Tibial nerve (tissue), 4 donors: ENCODE measurements at regions not wholly inside any gene's neighbourhood (a gene's known extent, or its start where the extent isn't known, plus 50 kb on each side); places are given as distances from the start of the nearest gene placed in this dataset.

Source experiments
- DNase-seq, 2 donors: peaks; one replicate each; pipeline ENCODE4 v3.0.0-alpha.2; 2019; ENCODE audit warnings: low spot score in 2 of 2
- H3K27ac ChIP-seq, 4 donors: fragments of 200-600 bp; sonication (generic) in 3 of 4; one replicate each; pipeline ENCODE4 v1.5.1; 2017 to 2019; ENCODE audit warnings: mild to moderate bottlenecking in 1 of 4
- H3K27me3 ChIP-seq, 2 donors: fragments of 200-600 bp; sonication (generic) in 1 of 2; one replicate each; pipeline versions ENCODE4 v1.5.1 to v1.6.0; 2017 to 2019
- H3K36me3 ChIP-seq, 3 donors: fragments of 200-600 bp; sonication (generic); one replicate each; pipeline ENCODE4 v1.5.1; 2018 to 2019
- H3K4me1 ChIP-seq, 4 donors: fragments of 200-600 bp; sonication (generic) in 3 of 4; one replicate each; pipeline ENCODE4 v1.5.1; 2017 to 2019
- H3K4me3 ChIP-seq, 4 donors: fragments of 200-600 bp; sonication (generic) in 3 of 4; one replicate each; pipeline ENCODE4 v1.5.1; 2017 to 2019; ENCODE audit warnings: mild to moderate bottlenecking in 1 of 4, moderate library complexity in 1 of 4
- H3K9me3 ChIP-seq, 4 donors: fragments of 200-600 bp; sonication (generic) in 3 of 4; one replicate each; pipeline ENCODE4 v1.5.1; 2017 to 2019
- EP300 ChIP-seq, 2 donors: sonication (generic); formaldehyde crosslinking; IDR thresholded peaks; one replicate each; pipeline ENCODE4 v1.6.1; 2017; ENCODE audit warnings: antibody characterized with exemption in 2 of 2, mild to moderate bottlenecking in 1 of 2
- POLR2A ChIP-seq, 2 donors: fragments of 450-650 bp; IDR thresholded peaks; one replicate each; pipeline ENCODE4 v1.6.1; 2017; ENCODE audit warnings: antibody characterized with exemption in 2 of 2, mild to moderate bottlenecking in 2 of 2, moderate library complexity in 2 of 2
- WGBS, 2 donors: methylation state at CpG; one replicate each; pipeline ENCODE4 v1.1.5; 2018; 5-methylcytosine and 5-hydroxymethylcytosine counted together
- TF ChIP-seq, protein P1 (sequence below), 5 experiments: fragments of 200-600 bp in 3 of 5; fragments of 450-650 bp in 2 of 5; sonication (generic) in 3 of 5; IDR thresholded peaks; one replicate each; pipeline ENCODE4 v1.5.1; 2016 to 2019; ENCODE audit warnings: antibody characterized with exemption in 5 of 5, mild to moderate bottlenecking in 3 of 5, moderate library complexity in 2 of 5

DNA sequence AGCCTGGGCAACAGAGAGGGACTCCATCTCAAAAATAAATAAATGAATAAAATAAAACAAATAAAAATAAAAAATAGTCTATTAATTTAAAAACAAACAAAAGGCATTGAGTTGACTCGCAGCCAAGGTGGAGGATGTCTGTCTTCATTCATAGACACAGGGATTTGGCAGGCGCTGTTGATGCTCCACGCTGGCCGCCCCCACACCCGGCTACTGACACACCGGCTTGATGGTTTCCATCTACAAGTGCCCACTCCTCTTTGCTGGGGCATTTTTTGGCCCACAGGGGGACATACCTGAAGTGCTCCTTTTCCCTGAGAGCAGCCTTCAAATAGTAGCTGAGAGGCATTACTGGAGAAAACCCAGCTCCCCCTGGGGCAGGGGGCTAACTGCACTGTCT lies 178.3 kb upstream of the RALGAPA2 start:
- TF ChIP-seq EP300 (IDR thresholded peaks at IDR 0.05) (no peak), POLR2A (IDR thresholded peaks at IDR 0.05) (no peak)
- TF ChIP-seq, protein P1, sequence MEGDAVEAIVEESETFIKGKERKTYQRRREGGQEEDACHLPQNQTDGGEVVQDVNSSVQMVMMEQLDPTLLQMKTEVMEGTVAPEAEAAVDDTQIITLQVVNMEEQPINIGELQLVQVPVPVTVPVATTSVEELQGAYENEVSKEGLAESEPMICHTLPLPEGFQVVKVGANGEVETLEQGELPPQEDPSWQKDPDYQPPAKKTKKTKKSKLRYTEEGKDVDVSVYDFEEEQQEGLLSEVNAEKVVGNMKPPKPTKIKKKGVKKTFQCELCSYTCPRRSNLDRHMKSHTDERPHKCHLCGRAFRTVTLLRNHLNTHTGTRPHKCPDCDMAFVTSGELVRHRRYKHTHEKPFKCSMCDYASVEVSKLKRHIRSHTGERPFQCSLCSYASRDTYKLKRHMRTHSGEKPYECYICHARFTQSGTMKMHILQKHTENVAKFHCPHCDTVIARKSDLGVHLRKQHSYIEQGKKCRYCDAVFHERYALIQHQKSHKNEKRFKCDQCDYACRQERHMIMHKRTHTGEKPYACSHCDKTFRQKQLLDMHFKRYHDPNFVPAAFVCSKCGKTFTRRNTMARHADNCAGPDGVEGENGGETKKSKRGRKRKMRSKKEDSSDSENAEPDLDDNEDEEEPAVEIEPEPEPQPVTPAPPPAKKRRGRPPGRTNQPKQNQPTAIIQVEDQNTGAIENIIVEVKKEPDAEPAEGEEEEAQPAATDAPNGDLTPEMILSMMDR (IDR thresholded peaks at IDR 0.05) = no peak
- Histone ChIP-seq H3K9me3 (no peaks in the 10 kb centered on the region), H3K36me3 (no peaks in the 10 kb centered on the region), H3K27ac (no peak overlapping the region), H3K27me3 (no peaks in the 10 kb centered on the region), H3K4me3 (no peak overlapping the region), H3K4me1 (peaks cover 0 to 8% (median 0%) of the 10 kb centered on the region in 4 donors)
- 71 to 81% methylated on average over 6 of the region's 6 CpGs for WGBS, 2 donors
- DNase-seq = no peak

- TF ChIP-seq POLR2A (IDR thresholded peaks at IDR 0.05) (no peak), EP300 (IDR thresholded peaks at IDR 0.05) (no peak)
- TF ChIP-seq, protein P1 (IDR thresholded peaks at IDR 0.05) = no peak
These were observed 176.5 kb upstream of the RALGAPA2 start for GRCh38 chr20:20888936-20889335.

GRCh38 chr20:20888266-20888656 lies 175.8 kb upstream of the RALGAPA2 start:
- Histone ChIP-seq H3K36me3 (no peaks in the 10 kb centered on the region), H3K4me3 (no peak overlapping the region), H3K4me1 (no peaks in the 10 kb centered on the region), H3K27ac (no peak overlapping the region), H3K27me3 (no peaks in the 10 kb centered on the region), H3K9me3 (no peaks in the 10 kb centered on the region)
- DNase-seq = no peak
- WGBS, 2 donors = 87 to 89% methylated on average over 14 of the region's 14 CpGs
- TF ChIP-seq POLR2A (IDR thresholded peaks at IDR 0.05) (no peak), EP300 (IDR thresholded peaks at IDR 0.05) (no peak)
- TF ChIP-seq, protein P1 (IDR thresholded peaks at IDR 0.05) = no peak

More at GRCh38 chr20:20888936-20889335, 176.5 kb upstream of the RALGAPA2 start:
- no peaks in the 10 kb centered on the region for H3K27me3 ChIP-seq
- WGBS, 2 donors = 45 to 47% methylated on average over 8 of the region's 8 CpGs
- H3K9me3 ChIP-seq = no peaks in the 10 kb centered on the region
- H3K27ac ChIP-seq = no peak overlapping the region
- no peak for DNase-seq
- no peaks in the 10 kb centered on the region for H3K36me3 ChIP-seq
- no peak overlapping the region for H3K4me3 ChIP-seq
- peaks cover 0 to under 1% (median 0%) of the 10 kb centered on the region in 4 donors for H3K4me1 ChIP-seq

GRCh38 chr20:20887593-20888265 lies 175.3 kb upstream of the RALGAPA2 start:
- H3K27ac ChIP-seq = no peak overlapping the region
- H3K36me3 ChIP-seq = no peaks in the 10 kb centered on the region
- no peak overlapping the region for H3K4me3 ChIP-seq
- TF ChIP-seq EP300 (IDR thresholded peaks at IDR 0.05) (no peak), POLR2A (IDR thresholded peaks at IDR 0.05) (no peak)
- TF ChIP-seq, protein P1 (IDR thresholded peaks at IDR 0.05) = no peak
- H3K9me3 ChIP-seq = no peaks in the 10 kb centered on the region
- no peaks in the 10 kb centered on the region for H3K4me1 ChIP-seq
- H3K27me3 ChIP-seq = no peaks in the 10 kb centered on the region
- WGBS, 2 donors = 63 to 69% methylated on average over 15 to 19 of the region's 19 CpGs
- no peak for DNase-seq

- WGBS, 2 donors = 80 to 83% methylated on average over 2 of the region's 2 CpGs
- no peaks in the 10 kb centered on the region for H3K4me1 ChIP-seq
- H3K9me3 ChIP-seq = no peaks in the 10 kb centered on the region
- no peak overlapping the region for H3K4me3 ChIP-seq
- no peak overlapping the region for H3K27ac ChIP-seq
- H3K27me3 ChIP-seq = no peaks in the 10 kb centered on the region
- no peak for DNase-seq
- TF ChIP-seq, protein P1 (IDR thresholded peaks at IDR 0.05) = no peak
- no peak for TF ChIP-seq POLR2A (IDR thresholded peaks at IDR 0.05)
- TF ChIP-seq EP300 (IDR thresholded peaks at IDR 0.05) = no peak
- no peaks in the 10 kb centered on the region for H3K36me3 ChIP-seq
These were observed 169.4 kb upstream of the RALGAPA2 start for GRCh38 chr20:20881808-20882207.
